Smooth muscle cell (in vitro differentiated cells): ENCODE measurements at regions not wholly inside any gene's neighbourhood (a gene's known extent, or its start where the extent isn't known, plus 50 kb on each side); places are given as distances from the start of the nearest gene placed in this dataset.

Source experiments
- DNase-seq: peaks from one replicate; lab custom pipeline; 2025; ENCODE audit not compliant: unreplicated experiment; lab: John Stamatoyannopoulos, UW
- H2AFZ ChIP-seq: fragments of 200-600 bp; sonication (generic); 2 replicates; pipeline ENCODE4 v1.6.0; 2016; ENCODE audit warnings: antibody characterized with exemption, low read depth, mild to moderate bottlenecking
- H3F3A ChIP-seq: fragments of 200-600 bp; sonication (generic); 2 replicates; pipeline ENCODE4 v1.6.0; 2017; ENCODE audit warnings: antibody characterized with exemption, low read depth
- H3K27ac ChIP-seq: fragments of 200-600 bp; sonication (generic); 2 replicates; pipeline ENCODE4 v1.5.1; 2016; ENCODE audit warnings: low read depth, mild to moderate bottlenecking
- H3K27me3 ChIP-seq: fragments of 200-600 bp; sonication (generic); 2 replicates; pipeline ENCODE4 v1.6.1; 2016; ENCODE audit warnings: low read depth, mild to moderate bottlenecking
- H3K36me3 ChIP-seq: fragments of 200-600 bp; sonication (generic); 2 replicates; pipeline ENCODE4 v1.5.1; 2016; ENCODE audit warnings: low read depth
- H3K4me1 ChIP-seq: fragments of 200-600 bp; sonication (generic); 2 replicates; pipeline ENCODE4 v1.5.1; 2016; ENCODE audit warnings: low read depth
- H3K4me2 ChIP-seq: fragments of 200-600 bp; sonication (generic); 2 replicates; pipeline ENCODE4 v1.6.0; 2016; ENCODE audit warnings: mild to moderate bottlenecking
- H3K4me3 ChIP-seq: fragments of 200-600 bp; sonication (generic); 2 replicates; pipeline ENCODE4 v1.5.1; 2016; ENCODE audit warnings: mild to moderate bottlenecking
- H3K79me2 ChIP-seq: fragments of 200-600 bp; sonication (generic); 2 replicates; pipeline ENCODE4 v1.6.0; 2016; ENCODE audit warnings: low read depth, mild to moderate bottlenecking
- H3K9ac ChIP-seq: fragments of 200-600 bp; sonication (generic); 2 replicates; pipeline ENCODE4 v1.6.0; 2016; ENCODE audit warnings: low read depth
- H3K9me3 ChIP-seq: fragments of 200-600 bp; sonication (generic); replicated peaks from 2 replicates; pipeline ENCODE4 v1.5.1; 2016; ENCODE audit warnings: low read depth
- H4K20me1 ChIP-seq: fragments of 200-600 bp; sonication (generic); 2 replicates; pipeline ENCODE4 v1.6.0; 2016; ENCODE audit warnings: low read depth
- WGBS: methylation state at CpG from one replicate; pipeline ENCODE4 v1.1.7; 2016; ENCODE audit warnings: low lambda C conversion rate; 5-methylcytosine and 5-hydroxymethylcytosine counted together
- TF ChIP-seq, protein P1 (sequence below): fragments of 200-600 bp; sonication (generic); IDR thresholded peaks from 2 replicates; pipeline ENCODE4 v1.5.1; 2017; ENCODE audit warnings: borderline replicate concordance, mild to moderate bottlenecking, antibody characterized with exemption; ENCODE audit not compliant: insufficient read depth, poor library complexity, severe bottlenecking

DNA sequence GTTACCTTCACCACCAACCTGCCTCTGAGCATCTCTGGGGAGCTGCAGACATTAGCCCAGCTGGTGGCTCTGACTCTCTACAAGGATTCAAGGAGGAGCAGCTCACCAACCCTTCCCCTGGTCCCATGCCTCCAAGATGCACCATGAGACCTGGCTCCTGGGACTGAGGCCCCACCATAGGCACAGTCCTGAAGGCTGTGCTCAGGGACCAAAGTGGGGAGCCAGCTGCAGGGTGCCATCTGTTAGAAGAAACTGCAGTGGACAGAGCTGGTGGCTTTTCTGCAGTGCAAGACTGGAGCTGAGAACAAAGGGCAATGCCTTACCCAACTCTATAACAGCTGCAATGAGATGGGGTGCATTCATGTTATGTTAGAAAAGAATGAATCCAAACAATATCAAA is 581.6 kb downstream of the TCERG1L start:
- Histone ChIP-seq H3K4me3 (no peak overlapping the region), H3K4me1 (no peaks in the 10 kb centered on the region), H3K27me3 (no peaks in the 10 kb centered on the region), H4K20me1 (no peaks in the 10 kb centered on the region), H3K9ac (no peak overlapping the region), H3K79me2 (no peaks in the 10 kb centered on the region), H2AFZ (no peak overlapping the region), H3F3A (no peaks in the 10 kb centered on the region), H3K4me2 (no peak overlapping the region), H3K36me3 (no peaks in the 10 kb centered on the region), H3K27ac (no peak overlapping the region), H3K9me3 (no peaks in the 10 kb centered on the region)
- DNase-seq, result no peak
- TF ChIP-seq, protein P1, sequence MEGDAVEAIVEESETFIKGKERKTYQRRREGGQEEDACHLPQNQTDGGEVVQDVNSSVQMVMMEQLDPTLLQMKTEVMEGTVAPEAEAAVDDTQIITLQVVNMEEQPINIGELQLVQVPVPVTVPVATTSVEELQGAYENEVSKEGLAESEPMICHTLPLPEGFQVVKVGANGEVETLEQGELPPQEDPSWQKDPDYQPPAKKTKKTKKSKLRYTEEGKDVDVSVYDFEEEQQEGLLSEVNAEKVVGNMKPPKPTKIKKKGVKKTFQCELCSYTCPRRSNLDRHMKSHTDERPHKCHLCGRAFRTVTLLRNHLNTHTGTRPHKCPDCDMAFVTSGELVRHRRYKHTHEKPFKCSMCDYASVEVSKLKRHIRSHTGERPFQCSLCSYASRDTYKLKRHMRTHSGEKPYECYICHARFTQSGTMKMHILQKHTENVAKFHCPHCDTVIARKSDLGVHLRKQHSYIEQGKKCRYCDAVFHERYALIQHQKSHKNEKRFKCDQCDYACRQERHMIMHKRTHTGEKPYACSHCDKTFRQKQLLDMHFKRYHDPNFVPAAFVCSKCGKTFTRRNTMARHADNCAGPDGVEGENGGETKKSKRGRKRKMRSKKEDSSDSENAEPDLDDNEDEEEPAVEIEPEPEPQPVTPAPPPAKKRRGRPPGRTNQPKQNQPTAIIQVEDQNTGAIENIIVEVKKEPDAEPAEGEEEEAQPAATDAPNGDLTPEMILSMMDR, result no peak

DNA sequence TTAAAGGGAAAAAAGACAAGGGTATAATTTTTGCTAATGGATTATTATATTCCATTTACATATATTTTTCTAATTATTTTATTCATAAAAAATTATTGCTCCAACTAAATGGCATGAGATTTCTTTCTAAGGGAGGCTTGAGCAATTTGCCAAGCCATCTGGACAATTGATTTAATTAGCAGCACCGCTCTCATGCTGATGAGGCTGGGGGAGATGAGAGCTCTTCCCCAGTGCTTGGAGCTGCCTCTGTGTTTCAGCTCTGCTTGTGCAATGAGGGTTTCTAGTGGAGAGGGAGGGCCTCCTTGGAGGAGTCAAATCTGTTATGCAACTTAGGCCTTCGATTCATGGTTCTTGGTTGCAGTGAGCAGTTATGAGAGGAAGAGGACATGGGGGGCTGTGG is 574.3 kb downstream of the TCERG1L start:
- no peak overlapping the region for H3K4me2 ChIP-seq
- no peaks in the 10 kb centered on the region for H3K27me3 ChIP-seq
- no peak overlapping the region for H3K4me3 ChIP-seq
- H3K27ac ChIP-seq, result no peak overlapping the region
- no peak overlapping the region for H2AFZ ChIP-seq
- H3K79me2 ChIP-seq, result no peaks in the 10 kb centered on the region
- H3K9me3 ChIP-seq, result no peaks in the 10 kb centered on the region
- TF ChIP-seq, protein P1, result no peak
- DNase-seq, result no peak
- WGBS, result 57% methylated on average over 2 of the region's 2 CpGs
- H3F3A ChIP-seq, result no peaks in the 10 kb centered on the region
- H3K36me3 ChIP-seq, result no peaks in the 10 kb centered on the region
- H3K4me1 ChIP-seq, result no peaks in the 10 kb centered on the region
- H3K9ac ChIP-seq, result no peak overlapping the region
- H4K20me1 ChIP-seq, result no peaks in the 10 kb centered on the region

- H3K27ac ChIP-seq, result no peak overlapping the region
- no peak overlapping the region for H2AFZ ChIP-seq
- H3K9ac ChIP-seq, result no peak overlapping the region
- H3K4me3 ChIP-seq, result no peak overlapping the region
- 35% methylated on average over 5 of the region's 5 CpGs for WGBS
- no peaks in the 10 kb centered on the region for H3F3A ChIP-seq
- TF ChIP-seq, protein P1, result no peak
- H3K4me2 ChIP-seq, result no peak overlapping the region
- H3K79me2 ChIP-seq, result no peaks in the 10 kb centered on the region
- no peaks in the 10 kb centered on the region for H3K27me3 ChIP-seq
- no peak for DNase-seq
- no peaks in the 10 kb centered on the region for H4K20me1 ChIP-seq
- no peaks in the 10 kb centered on the region for H3K4me1 ChIP-seq
- H3K9me3 ChIP-seq, result no peaks in the 10 kb centered on the region
- no peaks in the 10 kb centered on the region for H3K36me3 ChIP-seq
Measured at GRCh38 chr10:130737621-130738020, 573.9 kb downstream of the TCERG1L start.

- H3K27me3 ChIP-seq, result no peaks in the 10 kb centered on the region
- TF ChIP-seq, protein P1, result no peak
- no peaks in the 10 kb centered on the region for H3K4me1 ChIP-seq
- H3K36me3 ChIP-seq, result no peaks in the 10 kb centered on the region
- no peaks in the 10 kb centered on the region for H3K79me2 ChIP-seq
- no peak for DNase-seq
- no peak overlapping the region for H3K9ac ChIP-seq
- H2AFZ ChIP-seq, result no peak overlapping the region
- no peak overlapping the region for H3K4me3 ChIP-seq
- H3K27ac ChIP-seq, result no peak overlapping the region
- H3K9me3 ChIP-seq, result no peaks in the 10 kb centered on the region
- no peaks in the 10 kb centered on the region for H4K20me1 ChIP-seq
- H3K4me2 ChIP-seq, result no peak overlapping the region
- WGBS, result 90% methylated on average over 6 of the region's 6 CpGs
- no peaks in the 10 kb centered on the region for H3F3A ChIP-seq
Measured at GRCh38 chr10:130739016-130739756, 572.3 kb downstream of the TCERG1L start.
